ENCODE measurements at regions not wholly inside any gene's neighbourhood (a gene's known extent, or its start where the extent isn't known, plus 50 kb on each side); places are given as distances from the start of the nearest gene placed in this dataset.

DNA sequence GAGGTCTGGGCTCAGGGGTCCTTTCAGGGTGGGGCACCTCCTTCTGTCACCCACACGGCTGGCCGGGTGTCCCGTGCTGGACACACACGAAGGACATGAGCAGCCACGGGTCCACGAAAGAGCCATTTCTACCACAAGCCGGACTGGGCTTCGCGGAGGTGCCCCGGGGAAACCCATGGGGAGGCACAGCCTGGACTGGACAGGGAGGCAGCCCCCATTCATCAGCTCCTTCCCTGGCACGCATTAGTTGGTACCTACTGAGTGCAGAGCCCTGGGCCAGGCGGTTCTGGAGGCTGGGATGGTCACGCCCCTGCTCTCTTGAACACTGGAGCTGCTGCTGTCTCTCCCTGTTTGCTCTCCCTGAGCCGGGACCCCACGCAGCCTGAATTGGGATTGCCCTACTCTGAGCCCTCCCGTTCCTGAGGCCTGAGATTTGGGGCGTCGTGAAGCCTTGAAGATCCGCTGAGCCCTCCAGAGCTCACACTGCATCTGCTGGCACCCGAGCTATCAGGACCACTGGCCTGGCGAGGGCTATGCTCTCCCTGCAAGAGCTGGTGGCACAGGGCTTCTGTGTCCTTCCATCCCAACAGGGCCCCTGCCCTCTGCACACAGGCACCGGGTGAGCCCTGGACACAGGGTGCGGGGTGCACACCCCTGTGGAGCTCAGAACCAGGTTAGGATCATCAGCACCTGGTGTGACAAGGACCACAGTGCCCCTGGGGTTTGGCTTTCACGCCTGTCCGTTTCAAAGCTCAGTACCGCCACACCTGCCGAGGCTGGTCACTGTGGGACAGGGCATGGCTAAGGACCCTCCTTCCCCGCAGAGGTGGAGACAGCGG, 84.6 kb downstream of the MYEOV start:
- Histone ChIP-seq H3K36me3 (no peaks in the 10 kb centered on the region), H3K27me3 (no peaks in the 10 kb centered on the region), H3K4me1 (peaks cover 38% of the 10 kb centered on the region), H3K9me3 (no peaks in the 10 kb centered on the region), H4K20me1 (no peaks in the 10 kb centered on the region), H3K4me3 (no peak overlapping the region), H3K4me2 (no peak overlapping the region), H3K9ac (0 out of 2 replicates have a peak overlapping the region, but pooled peaks have one; percentile 4), H3K27ac (no peak overlapping the region)
- TF ChIP-seq Cebpa-rat (IDR thresholded peaks at IDR 0.05): no peak

DNA sequence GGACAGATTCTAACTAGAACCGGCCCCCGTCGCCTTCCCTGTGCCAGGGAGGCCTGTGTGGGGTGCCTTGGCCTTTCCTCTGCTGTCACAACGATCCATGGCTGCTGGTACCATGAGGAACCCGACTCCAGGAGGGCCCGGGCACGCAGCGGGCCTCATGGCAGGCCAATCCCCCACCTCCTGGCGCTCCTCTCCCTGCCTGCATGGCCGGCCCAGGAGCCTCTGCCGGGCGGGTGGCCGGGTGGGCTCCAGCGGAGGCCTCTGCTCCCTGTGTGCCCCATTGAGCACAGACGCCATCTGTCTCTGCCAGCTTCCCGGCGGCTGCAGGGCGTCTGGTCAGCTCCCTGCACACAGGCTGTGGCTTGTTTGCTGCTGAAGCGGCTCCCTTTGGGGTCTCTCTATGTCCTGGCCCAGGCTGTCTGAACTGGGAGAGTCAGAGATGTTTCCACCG, 86.5 kb downstream of the MYEOV start:
- Histone ChIP-seq H3K4me1 (peaks cover 18% of the 10 kb centered on the region), H3K9me3 (no peaks in the 10 kb centered on the region), H3K27me3 (no peaks in the 10 kb centered on the region), H4K20me1 (no peaks in the 10 kb centered on the region), H3K36me3 (no peaks in the 10 kb centered on the region), H3K4me3 (no peak overlapping the region), H3K9ac (no peak overlapping the region), H3K27ac (0 out of 2 replicates have a peak overlapping the region, but pooled peaks have one; percentile 21), H3K4me2 (no peak overlapping the region)
- TF ChIP-seq Cebpa-rat (IDR thresholded peaks at IDR 0.05): no peak

DNA sequence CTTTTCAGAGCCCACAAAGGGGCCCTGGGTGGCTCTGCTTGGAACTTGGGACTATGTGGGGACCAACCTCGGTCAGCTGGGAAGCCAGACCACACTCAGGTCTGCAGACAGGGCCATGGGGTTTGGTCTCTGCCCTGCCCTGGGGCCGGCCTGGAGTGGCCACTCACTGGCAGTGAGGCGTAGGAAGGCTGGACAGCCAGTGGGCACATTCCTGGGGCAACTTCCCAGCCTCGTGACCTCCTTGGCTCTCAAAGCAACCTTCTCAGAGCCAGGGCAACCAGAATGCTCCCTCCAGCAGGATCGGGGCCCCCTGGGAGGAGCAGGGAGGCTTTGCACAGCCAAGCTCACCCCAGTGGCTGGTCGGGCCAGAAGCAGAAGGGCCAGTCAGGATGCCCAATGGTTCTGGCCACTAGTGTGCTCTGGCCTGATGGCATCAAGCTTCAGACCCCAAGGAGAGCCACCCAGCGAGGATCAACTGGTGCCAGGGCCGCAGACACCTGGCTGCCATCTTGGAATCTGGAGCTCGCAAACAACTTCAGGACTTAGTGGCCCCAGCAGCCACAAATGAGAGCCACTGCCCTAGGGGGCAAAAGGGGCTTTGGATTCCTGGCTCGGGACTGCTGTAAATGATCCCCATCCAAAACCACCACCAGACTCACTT, 87.1 kb downstream of the MYEOV start:
- H3K36me3 ChIP-seq: no peaks in the 10 kb centered on the region
- H3K4me3 ChIP-seq: no peak overlapping the region
- peak overlapping the region; percentile 21; the same call in 1 of the 2 replicates for H3K27ac ChIP-seq
- no peak for TF ChIP-seq Cebpa-rat (IDR thresholded peaks at IDR 0.05)
- no peaks in the 10 kb centered on the region for H3K27me3 ChIP-seq
- H3K9ac ChIP-seq: no peak overlapping the region
- H3K4me2 ChIP-seq: no peak overlapping the region
- peaks cover 13% of the 10 kb centered on the region for H3K4me1 ChIP-seq
- H3K9me3 ChIP-seq: no peaks in the 10 kb centered on the region
- no peaks in the 10 kb centered on the region for H4K20me1 ChIP-seq

DNA sequence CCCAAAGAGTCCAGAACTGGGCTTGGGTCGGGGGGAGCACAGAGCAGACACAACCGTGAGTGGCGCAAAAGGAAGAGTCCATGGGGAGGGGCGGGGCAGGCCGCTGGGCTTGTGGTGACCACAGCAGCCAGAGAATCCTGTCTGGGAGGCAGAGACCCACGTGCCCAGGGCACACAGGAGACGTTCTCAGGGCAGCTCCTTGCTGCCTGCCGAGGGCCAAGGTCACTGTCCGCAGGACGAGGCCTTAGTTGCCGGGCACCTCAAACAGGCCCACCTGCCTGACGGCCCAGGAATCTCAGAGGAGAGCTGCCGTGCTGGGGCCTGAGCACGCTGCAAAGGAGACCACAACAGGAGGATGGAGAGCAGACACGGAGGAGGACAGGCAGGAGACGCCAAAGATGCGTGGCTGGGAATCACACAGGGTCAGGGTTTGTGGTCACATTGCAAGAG, 87.8 kb downstream of the MYEOV start:
- H3K4me3 ChIP-seq: no peak overlapping the region
- H3K36me3 ChIP-seq: no peaks in the 10 kb centered on the region
- H3K4me2 ChIP-seq: no peak overlapping the region
- H4K20me1 ChIP-seq: no peaks in the 10 kb centered on the region
- no peaks in the 10 kb centered on the region for H3K9me3 ChIP-seq
- no peak overlapping the region for H3K9ac ChIP-seq
- H3K27me3 ChIP-seq: no peaks in the 10 kb centered on the region
- H3K27ac ChIP-seq: no peak overlapping the region
- TF ChIP-seq Cebpa-rat (IDR thresholded peaks at IDR 0.05): no peak
- H3K4me1 ChIP-seq: peaks cover 6% of the 10 kb centered on the region; the same call in 1 of the 2 replicates

DNA sequence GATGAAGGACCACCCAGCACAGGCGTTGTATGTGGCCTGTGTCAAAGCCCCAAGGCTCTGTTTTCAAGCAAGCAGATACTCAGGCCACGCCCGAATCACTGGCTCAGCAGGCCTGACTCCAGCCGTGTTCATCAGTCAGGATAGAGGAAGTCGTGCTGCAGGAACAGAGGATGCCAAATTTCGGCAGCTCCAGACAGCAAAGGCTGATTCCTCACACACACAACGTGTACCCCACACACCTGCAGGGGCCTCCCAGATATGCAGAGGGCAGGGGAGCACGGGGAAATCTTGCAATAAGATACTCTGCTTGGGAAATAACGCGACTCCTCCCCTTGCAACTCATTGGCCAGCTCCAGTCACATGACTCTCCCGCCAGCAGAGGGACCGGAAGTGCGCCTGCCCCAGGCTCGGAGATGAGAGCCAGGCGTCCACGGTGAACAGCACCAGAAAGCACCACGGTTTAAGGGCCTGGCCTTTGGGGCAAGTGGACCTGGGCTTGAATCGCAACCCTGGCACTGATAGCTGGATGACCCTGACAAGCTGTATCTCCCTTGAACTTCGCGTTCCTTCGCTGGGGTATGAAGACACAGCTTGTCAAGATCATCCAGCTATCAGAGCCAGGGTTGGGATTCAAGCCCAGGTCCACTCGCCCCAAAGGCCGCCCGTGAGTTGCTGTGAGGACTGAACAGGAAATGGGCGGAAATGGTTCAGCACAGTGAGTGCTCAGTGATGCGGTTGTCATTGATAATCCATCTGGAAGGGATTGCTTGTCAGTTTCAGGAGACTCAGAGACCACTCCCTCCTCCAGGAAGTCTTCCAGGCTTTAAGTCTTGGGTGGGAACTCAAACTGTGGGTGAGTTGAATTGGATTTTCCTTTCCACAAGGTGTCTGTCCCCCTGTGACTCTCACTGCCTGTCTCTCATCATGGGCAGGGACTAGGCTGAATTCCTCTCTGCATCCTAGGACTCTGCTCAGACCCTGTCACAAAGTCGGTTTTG, 88.5 kb downstream of the MYEOV start:
- H4K20me1 ChIP-seq: no peaks in the 10 kb centered on the region
- no peak overlapping the region; the same call in 1 of the 2 replicates for H3K4me2 ChIP-seq
- H3K9ac ChIP-seq: no peak overlapping the region
- H3K4me1 ChIP-seq: 0 out of 2 replicates have a peak, but pooled peaks cover 5% of the 10 kb centered on the region
- peaks cover 4% of the 10 kb centered on the region for H3K9me3 ChIP-seq
- H3K27ac ChIP-seq: no peak overlapping the region
- no peaks in the 10 kb centered on the region for H3K36me3 ChIP-seq
- H3K27me3 ChIP-seq: no peaks in the 10 kb centered on the region
- H3K4me3 ChIP-seq: no peak overlapping the region
- TF ChIP-seq Cebpa-rat (IDR thresholded peaks at IDR 0.05): no peak

- Histone ChIP-seq H3K4me1 (0 out of 2 replicates have a peak, but pooled peaks cover 5% of the 10 kb centered on the region), H3K4me3 (no peak overlapping the region)
Observed at GRCh38 chr11:69383372-69384250, 89.7 kb downstream of the MYEOV start.

GRCh38 chr11:69384251-69385143, 90.5 kb downstream of the MYEOV start:
- Histone ChIP-seq H3K4me1 (0 out of 2 replicates have a peak, but pooled peaks cover 5% of the 10 kb centered on the region), H3K9ac (no peak overlapping the region), H3K27me3 (no peaks in the 10 kb centered on the region), H3K36me3 (no peaks in the 10 kb centered on the region), H3K27ac (no peak overlapping the region), H4K20me1 (no peaks in the 10 kb centered on the region), H3K4me2 (no peak overlapping the region), H3K9me3 (peaks cover 24% of the 10 kb centered on the region), H3K4me3 (no peak overlapping the region)
- TF ChIP-seq Cebpa-rat (IDR thresholded peaks at IDR 0.05): no peak

More at GRCh38 chr11:69383372-69384250, 89.7 kb downstream of the MYEOV start:
- no peaks in the 10 kb centered on the region for H4K20me1 ChIP-seq
- no peak for TF ChIP-seq Cebpa-rat (IDR thresholded peaks at IDR 0.05)
- H3K9ac ChIP-seq: no peak overlapping the region
- no peaks in the 10 kb centered on the region for H3K27me3 ChIP-seq
- H3K27ac ChIP-seq: no peak overlapping the region
- H3K4me2 ChIP-seq: no peak overlapping the region
- H3K36me3 ChIP-seq: no peaks in the 10 kb centered on the region
- H3K9me3 ChIP-seq: peaks cover 16% of the 10 kb centered on the region

Data from BLaER1 (cell line).